Suprapubic skin (tissue), 4 donors: ENCODE measurements at regions not wholly inside any gene's neighbourhood (a gene's known extent, or its start where the extent isn't known, plus 50 kb on each side); places are given as distances from the start of the nearest gene placed in this dataset.

Source experiments
- EP300 ChIP-seq: sonication (generic); formaldehyde crosslinking; IDR thresholded peaks from one replicate; pipeline ENCODE4 v1.6.1; 2017; ENCODE audit warnings: antibody characterized with exemption
- POLR2AphosphoS5 ChIP-seq, 3 donors: sonication (generic); formaldehyde crosslinking; IDR thresholded peaks; one replicate each; pipeline ENCODE4 v1.6.1; 2017; ENCODE audit warnings: antibody characterized with exemption in 3 of 3

GRCh38 chr5:4197151-4197550, 601.5 kb downstream of the IRX1 start:
- TF ChIP-seq POLR2AphosphoS5 (IDR thresholded peaks at IDR 0.05) (no peak), EP300 (no peak)
